ENCODE measurements at regions not wholly inside any gene's neighbourhood (a gene's known extent, or its start where the extent isn't known, plus 50 kb on each side); places are given as distances from the start of the nearest gene placed in this dataset.
"Not testable (repeated sequence)": the region's sequence is repeated elsewhere in the genome, so short reads cannot be mapped to it uniquely, and the experiment has no call there.

- DNase-seq (ENCODE audit: low read depth in 2 of 2) = no peak
These were observed 199.2 kb upstream of the HTR1E start for GRCh38 chr6:86738078-86738477.

DNA sequence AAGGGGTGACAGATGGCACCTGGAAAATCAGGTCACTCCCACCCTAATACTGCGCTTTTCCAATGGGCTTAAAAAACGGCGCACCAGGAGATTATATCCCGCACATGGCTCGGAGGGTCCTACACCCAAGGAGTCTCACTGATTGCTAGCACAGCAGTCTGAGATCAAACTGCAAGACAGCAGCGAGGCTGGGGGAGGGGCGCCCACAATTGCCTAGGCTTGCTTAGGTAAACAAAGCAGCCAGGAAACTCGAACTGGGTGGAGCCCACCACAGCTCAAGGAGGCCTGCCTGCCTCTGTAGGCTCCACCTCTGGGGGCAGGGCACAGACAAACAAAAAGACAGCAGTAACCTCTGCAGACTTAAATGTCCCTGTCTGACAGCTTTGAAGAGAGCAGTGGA, 205.7 kb upstream of the HTR1E start:
- DNase-seq (ENCODE audit: low read depth in 2 of 2) = not testable (repeated sequence)

DNA sequence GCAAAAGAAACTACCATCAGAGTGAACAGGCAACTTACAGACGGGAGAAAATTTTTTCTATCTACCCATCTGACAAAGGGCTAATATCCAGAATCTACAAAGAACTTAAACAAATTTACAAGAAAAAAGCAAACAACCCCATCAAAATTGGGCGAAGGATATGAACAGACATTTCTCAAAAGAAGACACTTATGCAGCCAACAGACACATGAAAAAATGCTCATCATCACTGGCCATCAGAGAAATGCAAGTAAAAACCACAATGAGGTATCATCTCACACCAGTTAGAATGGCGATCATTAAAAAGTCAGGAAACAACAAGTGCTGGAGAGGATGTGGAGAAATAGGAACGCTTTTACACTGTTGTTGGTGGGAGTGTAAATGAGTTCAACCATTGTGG, 206.6 kb upstream of the HTR1E start:
- not testable (repeated sequence) for DNase-seq (ENCODE audit: low read depth in 2 of 2)

GRCh38 chr6:86730216-86730615, 207.1 kb upstream of the HTR1E start:
- no peak for DNase-seq (ENCODE audit: low read depth in 2 of 2)

- DNase-seq (ENCODE audit: low read depth in 2 of 2) = no peak
These were observed 208.4 kb upstream of the HTR1E start for GRCh38 chr6:86728976-86729375.

GRCh38 chr6:86724695-86725094, 212.6 kb upstream of the HTR1E start:
- no peak for DNase-seq (ENCODE audit: low read depth in 2 of 2)

DNA sequence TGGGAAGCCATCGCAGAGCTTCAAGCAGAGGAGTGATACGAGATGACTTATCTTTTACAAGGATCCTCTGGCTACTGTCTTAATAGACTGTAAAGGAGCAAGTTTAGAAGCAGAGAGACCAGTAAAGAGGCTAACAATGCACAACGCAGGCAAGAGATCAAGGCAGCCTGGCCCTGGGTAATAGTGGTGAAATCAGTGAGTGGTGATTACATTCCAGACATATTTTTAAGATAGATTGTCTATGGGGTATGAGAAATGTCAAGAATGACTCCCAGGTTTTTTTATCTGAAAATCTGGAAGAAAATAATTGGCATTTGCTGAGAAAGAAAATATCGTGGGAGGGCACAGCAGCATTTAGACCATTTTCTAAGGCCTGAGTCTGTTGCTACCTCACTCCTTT, 213.6 kb upstream of the HTR1E start:
- no peak for DNase-seq (ENCODE audit: low read depth in 2 of 2)

GRCh38 chr6:86723151-86723550, 214.2 kb upstream of the HTR1E start:
- DNase-seq (ENCODE audit: low read depth in 2 of 2) = no peak

GRCh38 chr6:86722131-86722530, 215.2 kb upstream of the HTR1E start:
- DNase-seq (ENCODE audit: low read depth in 2 of 2) = no peak

DNA sequence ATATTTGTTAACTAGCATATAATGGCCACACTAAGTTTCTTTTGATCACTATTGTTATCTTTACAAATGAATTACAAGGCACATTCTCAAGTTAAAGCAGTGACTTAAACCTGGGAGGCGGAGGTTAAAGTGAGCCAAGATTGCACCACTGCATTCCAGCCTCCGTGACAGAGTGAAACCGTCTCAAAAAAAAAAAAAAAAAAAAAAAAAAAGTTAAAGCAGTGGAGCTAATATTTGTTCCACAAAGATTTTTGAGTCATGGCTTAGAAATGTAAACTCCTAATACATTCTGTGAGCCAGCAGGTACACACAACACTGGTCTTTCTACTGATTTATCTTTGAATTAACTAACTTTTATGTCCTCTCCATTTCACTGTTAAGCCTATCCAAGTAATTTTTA, 221.7 kb upstream of the HTR1E start:
- DNase-seq (ENCODE audit: low read depth in 2 of 2) = no peak

GRCh38 chr6:86712039-86712438, 225.3 kb upstream of the HTR1E start:
- no peak for DNase-seq (ENCODE audit: low read depth in 2 of 2)

DNA sequence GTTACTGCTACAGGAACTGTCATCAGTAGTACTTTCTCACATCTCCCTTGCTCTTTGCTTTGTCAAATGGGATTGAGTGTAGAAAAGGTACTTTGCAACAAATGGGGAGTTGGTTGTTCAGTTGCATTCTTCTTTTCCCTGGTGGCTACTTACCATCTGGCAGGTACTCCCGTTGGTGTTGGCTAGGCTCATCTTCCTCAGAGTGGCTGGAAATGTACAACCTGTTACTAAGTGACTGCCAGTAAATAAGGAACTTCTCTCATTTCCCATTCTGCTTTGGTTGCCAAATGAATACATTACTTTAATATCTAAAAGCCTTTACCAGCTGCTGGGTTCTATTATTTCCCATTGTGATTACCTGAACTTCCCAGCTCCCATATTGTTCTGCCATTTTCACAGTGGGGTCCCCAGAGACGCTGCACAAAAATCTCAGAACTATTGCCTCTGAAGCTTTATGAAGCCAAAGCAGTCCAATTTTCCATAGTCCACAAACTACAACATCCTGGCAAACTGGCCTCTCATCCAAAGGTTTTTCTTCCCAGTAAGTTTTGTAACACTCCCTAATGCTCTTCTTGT, 229.7 kb upstream of the HTR1E start:
- no peak for DNase-seq (ENCODE audit: low read depth in 2 of 2)

- no peak for DNase-seq (ENCODE audit: low read depth in 2 of 2)
These were observed 230.9 kb upstream of the HTR1E start for GRCh38 chr6:86706449-86706848.

DNA sequence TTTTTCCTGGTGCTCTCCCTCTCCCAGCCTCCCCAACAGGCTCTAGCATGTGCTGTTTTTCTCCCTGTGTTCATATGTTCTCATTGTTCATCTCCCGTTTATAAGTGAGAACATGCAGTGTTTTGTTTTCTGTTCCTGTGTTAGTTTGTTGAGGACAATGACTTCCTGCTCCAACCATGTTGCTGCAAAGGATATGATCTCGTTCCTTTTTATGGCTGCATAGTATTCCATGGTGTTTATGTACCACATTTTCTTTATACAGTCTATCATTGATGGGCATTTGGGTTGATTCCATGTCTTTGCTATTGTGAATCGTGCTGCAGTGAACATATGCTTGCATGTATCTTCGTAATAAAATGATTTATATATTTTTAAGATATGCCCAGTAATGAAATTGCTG, 236.1 kb upstream of the HTR1E start:
- DNase-seq (ENCODE audit: low read depth in 2 of 2) = not testable (repeated sequence)

DNA sequence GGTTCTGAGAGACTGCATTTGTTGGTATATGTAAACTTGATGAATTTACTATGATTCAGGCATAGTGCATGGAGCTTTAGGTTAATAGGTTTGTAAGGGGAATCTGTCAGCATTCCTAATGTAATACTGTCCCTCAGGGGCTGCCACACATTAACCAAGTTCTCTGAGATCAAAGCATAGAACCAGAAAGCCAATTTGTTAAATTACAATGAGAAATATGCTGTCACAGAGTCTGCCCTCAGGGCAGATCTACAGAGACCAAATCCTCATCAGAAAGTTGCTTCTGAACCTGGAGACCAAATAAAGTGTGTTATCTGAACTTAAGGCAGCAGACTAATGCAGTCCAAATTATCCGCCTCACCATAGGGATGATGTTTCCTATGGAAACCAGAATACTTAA, 250.8 kb upstream of the HTR1E start:
- DNase-seq (ENCODE audit: low read depth in 2 of 2) = no peak

DNA sequence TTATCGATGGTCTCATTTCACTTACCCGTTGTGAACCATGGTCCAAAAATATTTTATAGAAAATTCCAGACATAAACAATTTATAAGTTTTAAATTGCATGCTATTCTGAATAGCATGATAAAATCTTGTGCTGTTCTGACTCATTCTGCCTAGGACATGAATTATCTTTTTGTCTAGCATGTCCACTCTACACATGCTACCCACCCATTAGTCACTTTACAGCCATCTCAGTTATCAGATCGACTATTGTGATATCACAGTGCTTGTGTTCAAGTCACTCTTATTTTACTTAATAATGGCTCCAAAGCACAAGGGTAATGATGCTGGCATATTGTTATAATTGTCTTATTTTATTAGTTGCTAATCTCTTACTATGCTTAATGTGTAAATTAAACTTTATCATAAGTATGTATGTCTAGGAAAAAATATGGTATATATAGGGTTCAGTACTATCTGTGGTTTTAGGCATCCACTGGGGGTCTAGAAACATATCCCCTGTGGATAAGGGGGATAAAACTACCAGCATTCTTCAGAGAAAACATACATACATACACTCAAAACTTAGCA, 252.0 kb upstream of the HTR1E start:
- DNase-seq (ENCODE audit: low read depth in 2 of 2) = no peak

DNA sequence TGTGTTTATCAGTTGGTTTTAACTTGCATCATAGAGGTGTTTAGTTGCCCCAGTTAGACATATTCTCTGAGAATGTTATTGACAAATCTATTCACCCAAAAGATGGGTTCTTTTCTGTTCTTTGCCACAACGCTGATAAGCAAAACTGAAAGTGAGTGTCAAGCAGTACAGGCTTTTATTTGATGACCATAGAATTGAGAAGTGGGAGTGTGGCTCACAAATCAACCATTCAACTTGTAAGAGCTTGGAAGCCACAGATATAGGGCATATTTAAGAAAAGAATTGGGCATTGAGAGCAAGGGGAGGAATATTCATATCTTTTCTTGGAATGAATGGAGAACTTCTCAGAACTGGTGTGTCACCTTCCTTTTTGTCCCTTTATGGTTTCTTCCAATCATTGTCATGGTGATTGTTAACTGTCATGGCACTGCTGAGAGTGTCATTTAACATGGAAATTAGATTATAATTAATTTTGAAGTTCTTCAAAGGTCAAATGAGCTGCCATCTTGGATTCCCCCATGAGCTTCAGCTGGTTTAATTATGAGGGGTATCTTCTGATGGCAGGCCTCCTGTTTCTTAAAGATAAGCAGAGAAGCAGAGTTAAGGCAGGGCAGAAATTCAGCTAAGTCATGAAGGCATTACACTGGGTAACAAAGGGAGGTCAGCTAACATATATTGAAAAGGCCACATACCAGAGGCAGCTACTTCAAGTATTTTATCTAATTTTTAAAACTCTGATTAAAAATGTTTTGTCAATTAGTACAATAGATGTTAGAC, 254.0 kb upstream of the HTR1E start:
- no peak for DNase-seq (ENCODE audit: low read depth in 2 of 2)

DNA sequence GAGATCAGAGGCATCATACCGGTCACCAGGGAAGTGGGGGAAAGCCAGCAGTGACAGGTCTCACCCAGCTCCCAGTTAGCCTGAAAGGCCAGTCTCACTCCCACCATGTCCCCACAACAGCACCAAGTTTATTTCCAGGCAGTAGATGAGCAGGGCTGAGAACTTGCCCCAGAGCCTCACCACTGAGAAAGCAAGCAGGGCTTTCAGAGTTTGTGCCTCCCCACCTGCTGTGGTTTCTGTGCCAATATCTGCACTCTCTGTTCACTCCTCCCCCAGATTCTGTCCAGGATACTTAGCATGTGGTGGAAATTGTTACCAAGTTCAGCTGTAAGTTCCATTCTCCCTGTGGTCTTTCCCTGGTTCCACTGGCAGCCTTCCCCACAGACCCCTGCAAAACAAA, 255.0 kb upstream of the HTR1E start:
- DNase-seq (ENCODE audit: low read depth in 2 of 2) = no peak

DNA sequence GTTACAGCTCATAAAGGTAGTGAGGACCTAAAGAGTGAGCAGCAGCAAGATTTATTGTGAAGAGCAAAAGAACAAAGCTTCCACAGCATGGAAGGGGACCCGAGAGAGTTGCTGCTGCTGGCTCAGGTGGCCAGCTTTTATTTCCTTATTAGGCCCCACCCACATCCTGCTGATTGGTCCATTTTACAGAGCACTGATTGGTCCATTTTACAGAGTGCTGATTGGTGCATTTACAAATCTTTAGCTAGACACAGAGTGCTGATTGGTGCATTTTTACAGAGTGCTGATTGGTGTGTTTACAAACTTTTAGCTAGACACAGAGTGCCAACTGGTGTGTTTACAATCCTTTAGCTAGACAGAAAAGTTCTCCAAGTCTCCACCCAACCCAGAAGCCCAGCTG, 256.2 kb upstream of the HTR1E start:
- DNase-seq (ENCODE audit: low read depth in 2 of 2) = not testable (repeated sequence)

- not testable (repeated sequence) for DNase-seq (ENCODE audit: low read depth in 2 of 2)
These were observed 265.2 kb upstream of the HTR1E start for GRCh38 chr6:86672125-86672524.

DNA sequence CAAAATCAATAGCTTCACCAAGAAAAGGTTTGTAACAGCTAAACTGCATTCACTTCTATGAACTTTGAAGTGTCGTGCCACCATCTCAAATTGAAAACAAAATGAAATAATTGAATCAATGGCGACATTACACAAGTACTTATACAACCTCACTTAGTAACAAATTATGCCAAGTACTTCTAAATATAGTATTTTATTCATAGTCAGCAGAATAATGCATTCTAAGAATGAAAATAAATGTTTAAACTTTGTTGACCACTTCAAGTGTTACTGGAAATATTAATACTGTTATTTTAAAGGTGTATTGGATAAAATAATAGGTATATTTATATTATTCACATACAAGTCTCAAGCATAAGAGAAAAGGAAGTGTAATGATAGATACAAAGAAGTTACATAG, 280.1 kb upstream of the HTR1E start:
- DNase-seq (ENCODE audit: low read depth in 2 of 2) = no peak

GRCh38 chr6:86629123-86629522, 308.2 kb upstream of the HTR1E start:
- DNase-seq (ENCODE audit: low read depth in 2 of 2) = no peak

GRCh38 chr6:86619428-86619827, 317.9 kb upstream of the HTR1E start:
- DNase-seq (ENCODE audit: low read depth in 2 of 2) = no peak
